Activated CD4-positive, alpha-beta T cell treated with anti-CD3 and anti-CD28 coated beads for 36 hours (primary cell): ENCODE measurements at regions not wholly inside any gene's neighbourhood (a gene's known extent, or its start where the extent isn't known, plus 50 kb on each side); places are given as distances from the start of the nearest gene placed in this dataset.
A peak's percentile ranks its signal among the peaks of the same experiment; 100 is the strongest.
"Not testable (repeated sequence)": the region's sequence is repeated elsewhere in the genome, so short reads cannot be mapped to it uniquely, and the experiment has no call there.

Experiments
- ATAC-seq: fragments of 200-7000 bp; cut with Tn5 transposase; one replicate; pipeline ENCODE4 v1.10.0; 2021; ENCODE audit warnings: mild to moderate bottlenecking, moderate library complexity
- CTCF ChIA-PET: fragments of 350-600 bp; sonication (Branson Sonifier 250); formaldehyde crosslinking; loops from one replicate; lab custom pipeline; 2021; ENCODE audit warnings: antibody characterized with exemption; lab: Charles Lee
- POLR2A ChIA-PET: fragments of 350-600 bp; sonication (Branson Sonifier 250); formaldehyde crosslinking; loops from one replicate; lab custom pipeline; 2021; ENCODE audit warnings: antibody characterized with exemption, inconsistent platforms; lab: Charles Lee
- DNase-seq: peaks from one replicate; pipeline ENCODE4 v3.0.0-alpha.2; 2020
- H3K27ac Mint-ChIP-seq: one replicate; pipeline ENCODE4 v1.8.0; 2021; ENCODE audit warnings: mixed read lengths
- H3K27me3 Mint-ChIP-seq: one replicate; pipeline ENCODE4 v1.8.0; 2021; ENCODE audit warnings: mixed read lengths
- H3K36me3 Mint-ChIP-seq: one replicate; pipeline ENCODE4 v1.8.0; 2021; ENCODE audit warnings: low read depth, mixed read lengths
- H3K4me1 Mint-ChIP-seq: one replicate; pipeline ENCODE4 v1.8.0; 2021; ENCODE audit warnings: mixed read lengths
- H3K4me3 Mint-ChIP-seq: one replicate; pipeline ENCODE4 v1.8.0; 2021; ENCODE audit warnings: mild to moderate bottlenecking, moderate library complexity, mixed read lengths
- H3K9me3 Mint-ChIP-seq: one replicate; pipeline ENCODE4 v1.8.0; 2021; ENCODE audit warnings: low read depth, mixed read lengths
- intact Hi-C, 2 experiments: fragments of 100-400 bp; cut with DNase I in 1 of 2; cut with micrococcal nuclease in 1 of 2; formaldehyde crosslinking; loops; one replicate each; pipeline versions ENCODE4 v1.14.2 to v1.15.1; 2022 to 2024; cut with DNase I, micrococcal nuclease

DNA sequence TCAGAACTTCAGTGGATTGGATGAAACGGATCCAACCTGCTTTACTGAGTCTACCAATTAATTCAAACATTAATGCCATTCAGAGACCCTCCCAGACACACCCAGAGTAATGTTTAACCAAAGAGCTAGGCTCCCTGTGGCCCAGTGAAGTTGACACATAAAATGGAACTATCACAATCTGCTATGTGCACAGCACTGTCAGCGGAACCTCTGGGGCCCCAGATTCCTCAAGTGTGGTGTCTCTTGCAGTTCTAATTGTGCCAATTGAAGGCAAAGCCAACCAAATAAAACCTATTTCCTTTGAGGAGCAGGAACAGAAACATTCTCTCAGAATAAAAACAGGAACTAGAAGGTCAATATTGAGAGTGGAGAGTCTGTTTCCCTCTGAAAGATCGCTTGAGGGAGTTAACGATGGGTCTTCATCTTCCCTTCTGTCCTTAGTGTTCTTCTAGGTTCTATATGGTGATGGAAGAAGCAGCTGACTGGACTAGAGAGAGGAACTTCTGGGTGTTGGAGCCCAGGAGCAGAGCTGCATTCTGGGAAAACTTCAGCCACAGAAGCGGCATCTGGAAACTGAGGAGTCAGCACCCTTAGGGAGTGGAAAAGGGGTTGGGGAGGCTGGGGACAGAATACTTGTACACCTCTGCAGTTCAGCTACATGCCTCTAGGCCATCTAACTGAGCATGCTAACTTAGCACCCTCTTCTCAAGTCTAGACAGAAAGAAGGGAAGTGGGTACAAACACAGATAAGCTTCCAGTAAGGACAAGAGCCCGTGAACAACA is 174.4 kb upstream of the FBXO11 start:
- Mint-ChIP-seq H3K27me3 (peaks cover 3% of the 10 kb centered on the region), H3K4me3 (no peak overlapping the region), H3K9me3 (no peaks in the 10 kb centered on the region), H3K4me1 (no peaks in the 10 kb centered on the region), H3K36me3 (no peaks in the 10 kb centered on the region), H3K27ac (no peak overlapping the region)
- intact Hi-C loops = no loop called here
- DNase-seq = no peak
- ChIA-PET POLR2A (interaction anchor here (0.6 kb wide), 1 partner anchor 186 kb away, joined by 4 read pairs; no protein-coding TSS in a partner anchor), CTCF (interaction anchor here (0.6 to 1.5 kb wide), 5 partner anchors 9 to 221 kb away, joined by 3 to 4 read pairs (median 3); no protein-coding TSS in a partner anchor)
- no peak for ATAC-seq

DNA sequence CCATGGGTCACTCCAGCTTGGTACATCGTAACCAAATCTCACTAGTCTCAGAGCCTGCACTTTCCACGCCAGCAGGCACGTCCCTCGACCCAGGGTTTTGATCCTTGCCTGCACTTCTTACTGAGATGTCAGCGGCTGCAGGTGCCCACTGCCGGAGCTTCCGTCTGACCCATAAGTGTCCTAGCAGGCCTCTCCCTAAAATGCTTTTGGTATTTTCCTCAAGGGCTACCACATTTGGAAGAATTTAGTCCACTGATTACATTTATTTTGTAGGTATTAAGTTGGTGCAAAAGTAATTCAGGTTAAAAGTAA is 175.0 kb upstream of the FBXO11 start:
- ChIA-PET POLR2A (no interaction called here), CTCF (interaction anchor here (0.6 to 1.5 kb wide), 3 partner anchors 39 to 221 kb away, joined by 3 read pairs; no protein-coding TSS in a partner anchor)
- Mint-ChIP-seq H3K9me3 (no peaks in the 10 kb centered on the region), H3K27me3 (peaks cover 3% of the 10 kb centered on the region), H3K27ac (no peak overlapping the region), H3K4me3 (no peak overlapping the region), H3K4me1 (no peaks in the 10 kb centered on the region), H3K36me3 (no peaks in the 10 kb centered on the region)
- no peak for DNase-seq
- no peak for ATAC-seq
- intact Hi-C loops = no loop called here

DNA sequence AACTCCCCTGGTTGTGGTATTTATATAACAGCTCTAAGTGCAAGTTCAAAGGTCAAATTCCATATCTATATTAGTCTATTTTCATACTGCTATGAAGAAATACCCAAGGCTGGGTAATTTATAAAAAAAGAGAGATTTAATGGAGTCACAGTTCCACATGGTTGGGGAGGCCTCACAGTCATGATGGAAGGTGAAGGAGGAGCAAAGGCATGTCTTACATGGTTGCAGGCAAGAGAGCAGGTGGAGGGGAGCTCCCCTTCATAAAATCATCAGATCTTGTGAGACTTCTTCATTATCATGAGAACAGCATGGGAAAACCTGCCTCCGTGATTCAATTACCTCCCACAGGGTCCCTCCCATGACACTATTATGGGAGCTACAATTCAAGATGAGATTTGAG is 179.6 kb upstream of the FBXO11 start:
- Mint-ChIP-seq H3K9me3 (no peaks in the 10 kb centered on the region), H3K36me3 (no peaks in the 10 kb centered on the region), H3K4me3 (no peak overlapping the region), H3K27ac (no peak overlapping the region), H3K4me1 (no peaks in the 10 kb centered on the region), H3K27me3 (peaks cover 2% of the 10 kb centered on the region)
- ChIA-PET CTCF (interaction anchor here (0.9 kb wide), 1 partner anchor 228 kb away, joined by 3 read pairs; no protein-coding TSS in a partner anchor), POLR2A (no interaction called here)
- DNase-seq = no peak
- intact Hi-C loops = no loop called here
- no peak for ATAC-seq

DNA sequence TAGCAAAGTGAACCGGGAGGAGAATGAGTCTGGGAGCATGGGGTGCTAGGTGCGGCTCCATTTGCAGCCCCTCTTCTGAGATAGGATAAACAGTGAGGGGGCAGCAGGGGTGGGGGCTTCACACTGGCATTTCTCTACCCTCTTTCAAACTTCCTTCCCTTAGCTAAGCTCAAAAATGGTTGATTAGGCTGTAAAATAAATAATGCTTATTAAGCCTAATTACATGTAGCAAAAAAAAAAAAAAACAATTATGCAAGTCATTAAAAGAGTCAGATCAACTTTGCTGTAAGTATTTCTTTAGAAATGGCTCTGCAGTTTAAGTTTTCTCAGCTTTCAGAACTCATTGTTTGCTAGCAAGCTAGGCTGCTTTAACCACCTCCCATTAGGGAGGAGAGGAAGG is 182.7 kb upstream of the FBXO11 start:
- POLR2A ChIA-PET = no interaction called here
- H3K27me3 Mint-ChIP-seq = peaks cover 6% of the 10 kb centered on the region
- CTCF ChIA-PET = interaction anchor here (0.8 kb wide), 1 partner anchor 182 kb away, joined by 5 read pairs; the partner anchor contains the start of gene FBXO11
- DNase-seq = no peak
- no peaks in the 10 kb centered on the region for H3K4me1 Mint-ChIP-seq
- no peaks in the 10 kb centered on the region for H3K9me3 Mint-ChIP-seq
- H3K27ac Mint-ChIP-seq = no peak overlapping the region
- H3K4me3 Mint-ChIP-seq = no peak overlapping the region
- no peaks in the 10 kb centered on the region for H3K36me3 Mint-ChIP-seq
- ATAC-seq = no peak
- intact Hi-C loops = no loop called here

DNA sequence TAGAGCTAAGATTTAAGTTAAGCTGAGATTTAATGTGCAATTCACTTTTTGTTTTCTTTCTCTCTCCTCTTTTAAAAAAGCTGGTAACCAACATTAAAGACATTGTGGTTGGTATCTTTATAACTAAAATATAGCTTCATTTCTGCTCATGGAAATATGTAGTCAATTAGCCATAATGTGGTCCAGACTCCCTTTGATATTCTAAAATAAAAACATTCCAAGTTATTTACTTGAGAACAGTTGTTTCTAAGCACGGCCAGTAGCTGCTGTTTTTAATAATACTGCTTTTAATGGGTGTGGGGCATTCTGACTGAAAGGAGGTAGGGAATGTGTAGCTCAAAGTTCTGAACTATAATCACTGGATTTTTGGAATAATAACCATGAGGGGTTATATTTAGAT is 183.3 kb upstream of the FBXO11 start:
- H3K27ac Mint-ChIP-seq = no peak overlapping the region
- H3K36me3 Mint-ChIP-seq = no peaks in the 10 kb centered on the region
- ChIA-PET CTCF (interaction anchor here (1.5 kb wide), 1 partner anchor 10 kb away, joined by 5 read pairs; no protein-coding TSS in a partner anchor), POLR2A (no interaction called here)
- no peak overlapping the region for H3K4me3 Mint-ChIP-seq
- DNase-seq (no peak), ATAC-seq (no peak)
- intact Hi-C loops = no loop called here
- H3K27me3 Mint-ChIP-seq = peaks cover 6% of the 10 kb centered on the region
- no peaks in the 10 kb centered on the region for H3K4me1 Mint-ChIP-seq
- no peaks in the 10 kb centered on the region for H3K9me3 Mint-ChIP-seq

DNA sequence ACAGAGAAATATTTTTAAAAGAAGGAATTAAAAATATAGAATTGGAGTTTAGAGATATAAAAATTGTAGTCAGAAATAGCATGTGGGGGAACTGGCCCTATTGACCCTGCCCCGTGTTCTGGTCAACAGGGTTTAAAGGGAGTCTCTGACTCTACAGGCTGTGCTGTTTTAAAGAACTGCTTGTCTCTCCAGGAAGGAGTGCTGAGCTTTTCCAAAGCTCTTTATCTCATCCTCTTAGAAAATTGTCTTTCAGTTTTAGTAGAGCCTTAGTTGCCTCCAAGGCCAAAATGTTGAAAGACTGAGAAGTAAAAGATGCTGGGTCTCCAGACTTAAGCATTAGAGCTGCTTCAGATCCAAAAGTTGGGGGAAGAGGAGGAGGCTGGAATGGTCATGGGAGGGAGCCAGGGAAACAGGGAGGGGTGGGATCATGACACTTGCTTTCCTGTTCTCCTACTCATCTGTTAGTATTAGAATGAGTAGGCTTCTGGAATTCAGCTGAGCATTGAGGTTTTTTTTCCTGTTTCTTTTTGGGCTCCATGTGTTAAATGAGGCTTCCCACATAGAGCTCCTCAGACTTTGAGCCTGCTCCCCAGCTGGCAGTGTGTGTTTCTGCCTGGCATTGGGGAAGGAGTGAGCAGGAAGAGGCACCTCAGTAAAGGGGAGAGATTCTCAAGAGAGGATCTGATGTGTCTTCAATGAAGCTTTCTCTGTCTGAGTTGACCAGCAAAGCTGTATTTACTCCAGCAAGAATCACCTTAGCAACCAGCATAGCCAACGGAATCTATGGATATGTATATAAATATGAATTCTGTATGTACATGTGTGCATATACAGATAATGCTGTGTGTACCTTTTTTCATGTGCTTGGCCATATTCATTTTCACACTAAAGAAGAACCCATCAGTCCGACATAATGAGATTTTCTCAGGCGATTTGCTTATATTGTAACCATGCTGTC is 186.8 kb upstream of the FBXO11 start:
- Mint-ChIP-seq H3K27ac (no peak overlapping the region), H3K36me3 (no peaks in the 10 kb centered on the region), H3K4me1 (no peaks in the 10 kb centered on the region), H3K4me3 (no peak overlapping the region), H3K9me3 (no peaks in the 10 kb centered on the region), H3K27me3 (peaks cover 11% of the 10 kb centered on the region)
- CTCF ChIA-PET = interaction anchor here (0.8 to 1.1 kb wide), 2 partner anchors 14 to 23 kb away, joined by 3 read pairs; no protein-coding TSS in a partner anchor
- no peak for DNase-seq
- POLR2A ChIA-PET = no interaction called here
- intact Hi-C loops = no loop called here
- no peak for ATAC-seq

DNA sequence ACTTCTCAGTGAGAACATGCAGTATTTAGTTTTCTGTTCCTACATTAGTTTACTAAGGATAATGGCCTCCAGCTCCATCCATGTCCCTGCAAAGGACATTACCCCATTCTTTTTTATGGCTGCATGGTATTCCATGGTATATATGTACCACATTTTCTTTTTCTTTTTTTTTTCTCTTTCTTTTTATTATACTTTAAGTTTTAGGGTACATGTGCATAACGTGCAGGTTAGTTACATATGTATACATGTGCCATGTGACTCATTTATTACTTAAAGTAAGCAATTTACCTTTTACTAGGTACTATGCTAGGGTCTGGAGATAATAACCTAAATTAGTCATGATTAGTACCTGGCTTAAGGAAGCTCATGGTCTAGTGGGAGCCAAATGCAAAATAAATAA is 190.5 kb upstream of the FBXO11 start:
- H3K27ac Mint-ChIP-seq, intact Hi-C loops, DNase-seq, POLR2A ChIA-PET, H3K4me1 Mint-ChIP-seq, H3K4me3 Mint-ChIP-seq, ATAC-seq, H3K36me3 Mint-ChIP-seq, H3K27me3 Mint-ChIP-seq, H3K9me3 Mint-ChIP-seq: not testable (repeated sequence)
- CTCF ChIA-PET = interaction anchor here (1.6 kb wide), 1 partner anchor 10 kb away, joined by 3 read pairs; no protein-coding TSS in a partner anchor

DNA sequence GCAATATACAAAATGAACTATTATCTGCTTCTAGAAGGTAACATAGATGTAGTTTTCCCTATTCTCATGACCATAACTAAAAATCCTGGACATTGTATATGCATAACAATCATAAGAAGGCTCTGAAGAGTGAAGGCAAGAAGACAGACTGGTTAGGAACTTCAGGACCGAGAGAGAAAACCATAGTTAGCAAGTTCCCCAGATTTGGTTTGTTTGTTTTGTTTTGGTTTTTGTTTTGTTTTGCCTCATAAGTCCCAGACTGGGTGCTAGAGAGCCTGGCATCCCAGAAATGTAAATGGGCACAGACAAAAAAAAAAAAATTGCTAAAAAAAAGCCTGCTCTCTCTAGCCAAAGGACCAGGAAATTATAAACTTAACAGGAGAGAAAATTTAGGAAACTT is 192.2 kb upstream of the FBXO11 start:
- Mint-ChIP-seq H3K27ac (no peak overlapping the region), H3K4me1 (no peaks in the 10 kb centered on the region), H3K27me3 (peaks cover 6% of the 10 kb centered on the region), H3K36me3 (peaks cover 4% of the 10 kb centered on the region), H3K4me3 (no peak overlapping the region), H3K9me3 (peaks cover 6% of the 10 kb centered on the region)
- DNase-seq (no peak), ATAC-seq (no peak)
- ChIA-PET CTCF (interaction anchor here (0.9 kb wide), 1 partner anchor 9 kb away, joined by 3 read pairs; no protein-coding TSS in a partner anchor), POLR2A (no interaction called here)
- intact Hi-C loops = no loop called here

DNA sequence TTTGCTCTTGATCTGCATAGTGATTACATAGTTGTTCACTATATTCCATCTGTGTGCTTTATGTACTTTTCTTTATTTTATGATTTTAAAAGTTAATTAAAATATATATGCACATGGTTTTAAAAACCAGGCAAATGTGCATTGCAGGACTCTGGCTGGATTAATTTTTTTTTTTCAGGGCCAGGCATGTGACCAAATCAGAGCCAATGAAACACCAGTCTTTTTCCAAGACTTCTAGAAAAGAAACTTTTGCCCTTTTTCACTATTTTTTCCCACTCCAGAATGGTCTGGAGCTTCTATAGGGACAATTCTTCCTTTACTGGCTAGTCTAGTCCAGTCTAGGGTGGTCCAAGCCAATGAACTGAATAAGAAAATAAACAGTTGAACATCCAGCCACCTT is 198.1 kb upstream of the FBXO11 start:
- ChIA-PET CTCF (interaction anchor here (0.5 to 2.2 kb wide), 9 partner anchors 14 to 319 kb away, joined by 3 to 9 read pairs (median 4); no protein-coding TSS in a partner anchor), POLR2A (no interaction called here)
- peaks cover 5% of the 10 kb centered on the region for H3K9me3 Mint-ChIP-seq
- no peak overlapping the region for H3K27ac Mint-ChIP-seq
- ATAC-seq = no peak
- peaks cover 4% of the 10 kb centered on the region for H3K36me3 Mint-ChIP-seq
- peaks cover 13% of the 10 kb centered on the region for H3K4me1 Mint-ChIP-seq
- H3K4me3 Mint-ChIP-seq = no peak overlapping the region
- no peaks in the 10 kb centered on the region for H3K27me3 Mint-ChIP-seq
- no peak for DNase-seq
- intact Hi-C loops = no loop called here

DNA sequence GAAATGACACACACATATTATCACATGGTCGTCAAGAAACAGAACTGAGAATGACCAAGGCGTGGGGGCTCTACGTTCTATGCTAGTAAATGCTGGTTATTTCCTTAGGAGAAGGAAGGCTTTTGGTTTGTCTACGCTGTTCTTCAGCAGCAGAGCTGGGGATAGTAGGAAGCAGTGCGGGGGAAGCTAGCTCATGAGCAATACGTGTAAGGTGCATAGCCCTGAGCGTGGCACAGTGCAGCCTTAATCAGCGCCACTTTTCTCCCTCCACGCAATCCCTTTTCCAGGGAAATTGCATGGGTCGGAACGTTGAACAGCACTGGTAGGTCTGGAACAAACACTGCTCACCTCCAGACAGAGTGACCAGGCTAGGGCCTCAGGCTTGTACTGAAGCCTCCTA is 199.6 kb upstream of the FBXO11 start:
- Mint-ChIP-seq H3K4me1 (peaks cover 13% of the 10 kb centered on the region), H3K36me3 (no peaks in the 10 kb centered on the region), H3K27me3 (no peaks in the 10 kb centered on the region), H3K27ac (no peak overlapping the region), H3K4me3 (peak overlapping the region; percentile 51), H3K9me3 (no peaks in the 10 kb centered on the region)
- no peak for ATAC-seq
- DNase-seq = no peak
- ChIA-PET POLR2A (no interaction called here), CTCF (interaction anchor here (0.8 to 2.2 kb wide), 7 partner anchors 131 to 340 kb away, joined by 3 to 9 read pairs (median 3); no protein-coding TSS in a partner anchor)
- intact Hi-C loops = loop anchor here (1.0 to 2.0 kb wide), 6 partner anchors 199 to 771 kb away; partner anchors contain the start of genes FBXO11 (in 1 of the 2) and MSH6 (in 1 of the 2)

DNA sequence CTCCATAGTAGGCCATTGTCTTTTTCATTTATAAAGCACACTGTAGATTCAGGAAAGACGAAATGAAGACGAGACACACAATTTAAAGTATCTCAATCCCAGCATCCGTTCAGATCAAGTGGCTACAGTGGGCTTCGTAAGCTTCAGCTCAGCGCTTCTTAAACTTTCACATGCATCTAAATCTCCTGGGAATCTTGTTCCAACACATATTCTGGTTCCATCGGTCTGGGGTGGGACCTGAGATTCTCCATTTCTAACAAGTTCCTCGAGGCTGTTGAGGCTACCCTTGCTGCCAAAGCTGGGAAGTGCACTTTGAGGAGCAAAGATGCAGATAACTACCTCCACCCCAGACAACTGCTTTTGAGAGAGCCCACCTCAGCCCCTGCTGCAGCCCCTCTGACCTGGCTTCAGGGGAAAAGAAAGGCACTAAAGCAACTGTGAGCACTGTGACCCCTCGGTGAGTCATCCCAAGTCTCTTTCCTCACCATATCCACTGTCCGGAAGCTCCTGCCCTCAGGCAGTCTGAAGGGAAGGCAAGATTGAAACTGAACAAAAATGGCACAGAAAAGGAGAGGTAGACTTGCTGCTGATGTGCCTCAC is 201.1 kb upstream of the FBXO11 start:
- Mint-ChIP-seq H3K9me3 (no peaks in the 10 kb centered on the region), H3K36me3 (no peaks in the 10 kb centered on the region), H3K4me1 (peaks cover 17% of the 10 kb centered on the region), H3K27me3 (no peaks in the 10 kb centered on the region), H3K4me3 (no peak overlapping the region), H3K27ac (no peak overlapping the region)
- CTCF ChIA-PET = interaction anchor here (0.6 to 4.2 kb wide), 12 partner anchors 8 to 393 kb away, joined by 3 to 41 read pairs (median 3); partner anchors contain the start of gene FBXO11
- no peak for DNase-seq
- POLR2A ChIA-PET = no interaction called here
- no peak for ATAC-seq
- intact Hi-C loops = loop anchor here (2.0 kb wide), 2 partner anchors 201 to 325 kb away; partner anchors contain the start of genes FBXO11 (in 1 of the 2) and MSH6 (in 1 of the 2)
